Esophagus squamous epithelium (tissue), 5 donors: ENCODE measurements at regions not wholly inside any gene's neighbourhood (a gene's known extent, or its start where the extent isn't known, plus 50 kb on each side); places are given as distances from the start of the nearest gene placed in this dataset.

Source experiments
- DNase-seq: peaks from one replicate; lab custom pipeline; 2025; lab: John Stamatoyannopoulos, UW
- H3K27ac ChIP-seq, 4 donors: fragments of 200-600 bp; sonication (generic); one replicate each; pipeline ENCODE4 v1.5.1; 2016 to 2019; ENCODE audit warnings: mild to moderate bottlenecking in 1 of 4
- H3K27me3 ChIP-seq, 4 donors: fragments of 200-600 bp; sonication (generic); 1 replicate in 3 of 4; 2 replicates in 1 of 4; pipeline versions ENCODE4 v1.5.1 to v1.6.0; 2017 to 2021; ENCODE audit warnings: antibody characterized with exemption in 1 of 4
- H3K36me3 ChIP-seq, 3 donors: fragments of 200-600 bp; sonication (generic); one replicate each; pipeline ENCODE4 v1.5.1; 2016 to 2019
- H3K4me1 ChIP-seq, 3 donors: fragments of 200-600 bp; sonication (generic); one replicate each; pipeline ENCODE4 v1.5.1; 2017 to 2019
- H3K4me3 ChIP-seq, 4 donors: fragments of 200-600 bp; sonication (generic); 1 replicate in 3 of 4; 2 replicates in 1 of 4; pipeline ENCODE4 v1.5.1; 2016 to 2019; ENCODE audit warnings: mild to moderate bottlenecking in 2 of 4, moderate library complexity in 1 of 4
- H3K9me3 ChIP-seq, 3 donors: fragments of 200-600 bp; sonication (generic); one replicate each; pipeline ENCODE4 v1.5.1; 2016 to 2019
- POLR2A ChIP-seq, 4 donors: fragments of 450-650 bp; IDR thresholded peaks; one replicate each; pipeline ENCODE4 v1.6.1; 2017; ENCODE audit warnings: antibody characterized with exemption in 4 of 4, mild to moderate bottlenecking in 4 of 4, moderate library complexity in 3 of 4
- WGBS, 2 donors: methylation state at CpG; one replicate each; pipeline ENCODE4 v1.1.5; 2018; 5-methylcytosine and 5-hydroxymethylcytosine counted together
- intact Hi-C: fragments of 100-400 bp; cut with DNase I; formaldehyde crosslinking; loops from one replicate; pipeline ENCODE4 v1.15.0; 2022
- TF ChIP-seq, protein P1 (sequence below), 6 experiments: fragments of 450-650 bp in 4 of 6; fragments of 200-600 bp in 2 of 6; sonication (generic) in 2 of 6; IDR thresholded peaks; one replicate each; pipeline ENCODE4 v1.5.1; 2016 to 2019; ENCODE audit warnings: antibody characterized with exemption in 6 of 6, mild to moderate bottlenecking in 4 of 6, moderate library complexity in 4 of 6
- donor health status: DM: yes; HTN: yes; CAD: no.

DNA sequence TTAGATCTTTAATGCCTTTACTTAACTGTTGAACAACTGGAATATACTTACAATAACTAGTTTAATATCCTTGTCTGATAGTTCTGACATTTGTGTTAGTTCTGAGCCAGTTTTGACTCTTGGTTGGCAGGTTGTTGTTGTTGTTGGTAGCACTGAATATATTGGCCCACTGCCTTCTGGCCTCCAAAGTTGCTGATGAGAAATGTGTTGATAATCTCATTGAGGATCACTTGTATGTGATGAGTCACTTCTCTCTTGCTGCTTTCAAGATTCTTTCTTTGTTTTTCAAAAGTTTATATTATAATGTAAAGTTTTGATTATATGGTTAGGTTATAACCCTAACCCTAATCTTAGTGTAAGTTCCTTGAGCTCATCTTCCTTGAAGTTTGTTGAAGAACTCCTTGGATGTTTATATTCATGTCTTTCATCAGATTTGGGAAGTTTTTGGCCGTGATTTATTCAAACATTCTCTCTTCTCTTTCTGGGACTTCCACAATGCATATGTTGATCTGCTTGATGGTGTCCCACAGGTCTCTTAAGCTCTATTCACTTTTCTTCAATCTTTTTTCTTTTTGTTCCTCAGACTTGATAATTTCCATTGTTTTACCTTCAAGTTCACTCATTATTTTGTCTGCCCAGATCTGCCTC is 149.7 kb downstream of the FGF18 start:
- Histone ChIP-seq H3K27me3 (no peaks in the 10 kb centered on the region), H3K4me3 (no peak overlapping the region), H3K27ac (no peak overlapping the region), H3K36me3 (no peaks in the 10 kb centered on the region), H3K9me3 (peaks cover 0 to 4% (median 0%) of the 10 kb centered on the region in 3 donors), H3K4me1 (no peaks in the 10 kb centered on the region)
- intact Hi-C loops: no loop called here
- TF ChIP-seq, protein P1, sequence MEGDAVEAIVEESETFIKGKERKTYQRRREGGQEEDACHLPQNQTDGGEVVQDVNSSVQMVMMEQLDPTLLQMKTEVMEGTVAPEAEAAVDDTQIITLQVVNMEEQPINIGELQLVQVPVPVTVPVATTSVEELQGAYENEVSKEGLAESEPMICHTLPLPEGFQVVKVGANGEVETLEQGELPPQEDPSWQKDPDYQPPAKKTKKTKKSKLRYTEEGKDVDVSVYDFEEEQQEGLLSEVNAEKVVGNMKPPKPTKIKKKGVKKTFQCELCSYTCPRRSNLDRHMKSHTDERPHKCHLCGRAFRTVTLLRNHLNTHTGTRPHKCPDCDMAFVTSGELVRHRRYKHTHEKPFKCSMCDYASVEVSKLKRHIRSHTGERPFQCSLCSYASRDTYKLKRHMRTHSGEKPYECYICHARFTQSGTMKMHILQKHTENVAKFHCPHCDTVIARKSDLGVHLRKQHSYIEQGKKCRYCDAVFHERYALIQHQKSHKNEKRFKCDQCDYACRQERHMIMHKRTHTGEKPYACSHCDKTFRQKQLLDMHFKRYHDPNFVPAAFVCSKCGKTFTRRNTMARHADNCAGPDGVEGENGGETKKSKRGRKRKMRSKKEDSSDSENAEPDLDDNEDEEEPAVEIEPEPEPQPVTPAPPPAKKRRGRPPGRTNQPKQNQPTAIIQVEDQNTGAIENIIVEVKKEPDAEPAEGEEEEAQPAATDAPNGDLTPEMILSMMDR (IDR thresholded peaks at IDR 0.05): no peak
- no peak for TF ChIP-seq POLR2A (IDR thresholded peaks at IDR 0.05)
- no peak for DNase-seq
- WGBS, 2 donors: 4 to 19% methylated on average over 1 of the region's 1 CpG

DNA sequence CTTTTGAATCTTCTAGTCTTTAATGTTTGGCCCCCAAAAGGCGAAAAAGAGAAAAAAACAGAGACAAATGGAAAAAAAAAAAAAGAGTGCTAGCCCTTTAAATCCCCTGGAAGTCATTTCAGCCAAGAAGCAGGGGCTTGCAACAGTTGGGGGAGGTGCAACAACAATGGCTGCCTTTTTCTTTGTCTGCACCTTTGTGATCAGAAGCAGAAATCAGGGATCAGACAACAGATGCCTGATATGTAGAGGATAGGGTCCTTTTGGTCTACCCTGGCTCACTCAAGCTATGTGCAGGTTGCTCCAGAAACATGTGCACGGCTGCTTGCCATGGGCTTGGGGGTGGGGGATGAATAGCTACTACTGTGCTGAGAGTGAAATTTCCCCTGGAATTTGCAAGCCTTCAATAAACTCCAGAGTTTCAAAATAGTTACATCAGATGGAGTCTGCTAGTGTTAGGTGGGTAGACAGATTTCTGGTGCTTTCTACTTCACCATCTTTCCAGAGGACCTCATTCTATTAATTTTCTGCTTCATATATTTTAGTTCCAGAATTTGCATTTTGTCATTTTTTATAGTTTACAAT is 150.9 kb downstream of the FGF18 start:
- no peak overlapping the region for H3K4me3 ChIP-seq
- intact Hi-C loops: no loop called here
- no peak for DNase-seq
- WGBS, 2 donors: 46 to 61% methylated on average over 2 of the region's 2 CpGs
- H3K27ac ChIP-seq: no peak overlapping the region
- TF ChIP-seq POLR2A (IDR thresholded peaks at IDR 0.05): no peak
- TF ChIP-seq, protein P1 (IDR thresholded peaks at IDR 0.05): no peak
- H3K9me3 ChIP-seq: peaks cover 0 to 4% (median 0%) of the 10 kb centered on the region in 3 donors
- no peaks in the 10 kb centered on the region for H3K27me3 ChIP-seq
- no peaks in the 10 kb centered on the region for H3K36me3 ChIP-seq
- H3K4me1 ChIP-seq: no peaks in the 10 kb centered on the region

- intact Hi-C loops: no loop called here
- WGBS, 2 donors: 39 to 44% methylated on average over 3 of the region's 3 CpGs
- Histone ChIP-seq H3K27me3 (no peaks in the 10 kb centered on the region), H3K4me3 (no peak overlapping the region), H3K27ac (no peak overlapping the region), H3K36me3 (no peaks in the 10 kb centered on the region), H3K4me1 (no peaks in the 10 kb centered on the region), H3K9me3 (peaks cover 0 to 11% (median 0%) of the 10 kb centered on the region in 3 donors)
- DNase-seq: no peak
- no peak for TF ChIP-seq POLR2A (IDR thresholded peaks at IDR 0.05)
Observed at GRCh38 chr5:171571663-171572062, 152.2 kb downstream of the FGF18 start.

GRCh38 chr5:171573021-171573420 is 153.6 kb downstream of the FGF18 start:
- no peak for DNase-seq
- peaks cover 0 to 1% (median 0%) of the 10 kb centered on the region in 3 donors for H3K4me1 ChIP-seq
- peaks cover 0 to 11% (median 0%) of the 10 kb centered on the region in 3 donors for H3K9me3 ChIP-seq
- WGBS, 2 donors: 81 to 93% methylated on average over 2 of the region's 2 CpGs
- TF ChIP-seq, protein P1 (IDR thresholded peaks at IDR 0.05): no peak
- no peak for TF ChIP-seq POLR2A (IDR thresholded peaks at IDR 0.05)
- H3K27me3 ChIP-seq: no peaks in the 10 kb centered on the region
- H3K27ac ChIP-seq: no peak overlapping the region
- intact Hi-C loops: no loop called here
- no peaks in the 10 kb centered on the region for H3K36me3 ChIP-seq
- no peak overlapping the region for H3K4me3 ChIP-seq

DNA sequence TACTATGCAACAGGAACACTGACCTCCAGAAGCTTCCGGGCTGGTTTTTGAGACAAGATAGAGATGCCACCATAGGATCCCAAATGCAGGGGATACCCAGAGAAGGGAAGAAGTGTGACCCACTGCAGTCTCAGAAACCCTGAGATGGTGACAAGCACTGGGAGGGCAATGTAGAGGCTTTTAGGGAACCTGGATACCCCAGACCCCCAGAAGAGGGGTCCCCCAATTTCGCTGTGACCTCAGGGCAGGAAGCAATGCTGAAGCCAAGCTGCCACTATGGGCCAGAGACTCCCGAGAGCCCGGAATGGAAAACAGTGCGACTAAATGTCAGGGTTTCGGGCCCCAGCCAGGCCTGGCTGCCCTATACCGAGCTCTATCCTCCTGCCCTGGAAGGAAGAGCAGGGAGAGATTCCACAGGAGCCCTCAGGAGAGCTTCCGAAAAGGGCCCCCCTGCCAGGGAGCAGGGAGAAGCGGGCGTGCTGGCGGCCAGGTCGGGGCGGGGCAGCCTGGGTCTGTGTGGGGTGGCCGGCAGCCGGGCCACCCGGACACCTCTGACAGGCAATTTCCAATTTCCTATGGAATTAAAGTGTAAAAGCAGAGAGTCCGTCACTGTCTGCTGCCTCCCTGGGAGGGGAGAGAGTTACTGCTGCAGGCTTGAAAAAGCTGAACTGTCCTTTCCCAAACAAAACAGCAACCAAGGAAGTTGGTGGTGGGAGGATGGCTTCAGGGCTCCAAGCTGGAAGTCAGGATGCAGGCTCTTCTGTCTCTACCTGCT is 154.2 kb downstream of the FGF18 start:
- no peak for TF ChIP-seq POLR2A (IDR thresholded peaks at IDR 0.05)
- TF ChIP-seq, protein P1 (IDR thresholded peaks at IDR 0.05): no peak
- H3K4me1 ChIP-seq: peaks cover 0 to 7% (median 2%) of the 10 kb centered on the region in 3 donors
- DNase-seq: no peak
- H3K36me3 ChIP-seq: no peaks in the 10 kb centered on the region
- WGBS, 2 donors: 81 to 84% methylated on average over 5 to 6 of the region's 17 CpGs
- H3K4me3 ChIP-seq: no peak overlapping the region
- intact Hi-C loops: no loop called here
- H3K27me3 ChIP-seq: no peaks in the 10 kb centered on the region
- H3K9me3 ChIP-seq: peaks cover 0 to 9% (median 0%) of the 10 kb centered on the region in 3 donors
- no peak overlapping the region for H3K27ac ChIP-seq
